Mesothelial cell of epicardium (in vitro differentiated cells): ENCODE measurements at regions not wholly inside any gene's neighbourhood (a gene's known extent, or its start where the extent isn't known, plus 50 kb on each side); places are given as distances from the start of the nearest gene placed in this dataset.

Experiments used
- DNase-seq, 2 experiments: peaks; one replicate each; pipeline ENCODE4 v3.0.0; 2021; ENCODE audit warnings: low spot score in 2 of 2; ENCODE audit not compliant: unreplicated experiment in 2 of 2
- H3K27ac Mint-ChIP-seq: 2 replicates; pipeline ENCODE4 v1.8.0; 2021; ENCODE audit warnings: mixed read lengths
- H3K27me3 Mint-ChIP-seq: 2 replicates; pipeline ENCODE4 v1.8.0; 2021; ENCODE audit warnings: low read depth, mixed read lengths
- H3K36me3 Mint-ChIP-seq: 2 replicates; pipeline ENCODE4 v1.8.0; 2021; ENCODE audit warnings: mixed read lengths
- H3K4me1 Mint-ChIP-seq: 2 replicates; pipeline ENCODE4 v1.8.0; 2021; ENCODE audit warnings: mixed read lengths
- H3K4me3 Mint-ChIP-seq: 2 replicates; pipeline ENCODE4 v1.8.0; 2021; ENCODE audit warnings: mild to moderate bottlenecking, moderate library complexity, mixed read lengths
- H3K9me3 Mint-ChIP-seq: 2 replicates; pipeline ENCODE4 v1.8.0; 2021; ENCODE audit warnings: mixed read lengths
- TF ChIP-seq, protein P1 (sequence below): fragments of 200-600 bp; sonication (generic); IDR thresholded peaks from one replicate; pipeline ENCODE4 v1.5.0; 2021; ENCODE audit warnings: antibody characterized with exemption; ENCODE audit not compliant: unreplicated experiment

GRCh38 chr10:131006458-131007256, 304.9 kb downstream of the TCERG1L start:
- no peak for DNase-seq
- no peaks in the 10 kb centered on the region for H3K36me3 Mint-ChIP-seq
- peaks cover 7% of the 10 kb centered on the region for H3K4me1 Mint-ChIP-seq
- peaks cover 5% of the 10 kb centered on the region for H3K9me3 Mint-ChIP-seq
- peaks cover 6% of the 10 kb centered on the region for H3K27me3 Mint-ChIP-seq
- H3K27ac Mint-ChIP-seq: no peak overlapping the region
- H3K4me3 Mint-ChIP-seq: no peak overlapping the region
- TF ChIP-seq, protein P1, sequence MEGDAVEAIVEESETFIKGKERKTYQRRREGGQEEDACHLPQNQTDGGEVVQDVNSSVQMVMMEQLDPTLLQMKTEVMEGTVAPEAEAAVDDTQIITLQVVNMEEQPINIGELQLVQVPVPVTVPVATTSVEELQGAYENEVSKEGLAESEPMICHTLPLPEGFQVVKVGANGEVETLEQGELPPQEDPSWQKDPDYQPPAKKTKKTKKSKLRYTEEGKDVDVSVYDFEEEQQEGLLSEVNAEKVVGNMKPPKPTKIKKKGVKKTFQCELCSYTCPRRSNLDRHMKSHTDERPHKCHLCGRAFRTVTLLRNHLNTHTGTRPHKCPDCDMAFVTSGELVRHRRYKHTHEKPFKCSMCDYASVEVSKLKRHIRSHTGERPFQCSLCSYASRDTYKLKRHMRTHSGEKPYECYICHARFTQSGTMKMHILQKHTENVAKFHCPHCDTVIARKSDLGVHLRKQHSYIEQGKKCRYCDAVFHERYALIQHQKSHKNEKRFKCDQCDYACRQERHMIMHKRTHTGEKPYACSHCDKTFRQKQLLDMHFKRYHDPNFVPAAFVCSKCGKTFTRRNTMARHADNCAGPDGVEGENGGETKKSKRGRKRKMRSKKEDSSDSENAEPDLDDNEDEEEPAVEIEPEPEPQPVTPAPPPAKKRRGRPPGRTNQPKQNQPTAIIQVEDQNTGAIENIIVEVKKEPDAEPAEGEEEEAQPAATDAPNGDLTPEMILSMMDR: no peak

DNA sequence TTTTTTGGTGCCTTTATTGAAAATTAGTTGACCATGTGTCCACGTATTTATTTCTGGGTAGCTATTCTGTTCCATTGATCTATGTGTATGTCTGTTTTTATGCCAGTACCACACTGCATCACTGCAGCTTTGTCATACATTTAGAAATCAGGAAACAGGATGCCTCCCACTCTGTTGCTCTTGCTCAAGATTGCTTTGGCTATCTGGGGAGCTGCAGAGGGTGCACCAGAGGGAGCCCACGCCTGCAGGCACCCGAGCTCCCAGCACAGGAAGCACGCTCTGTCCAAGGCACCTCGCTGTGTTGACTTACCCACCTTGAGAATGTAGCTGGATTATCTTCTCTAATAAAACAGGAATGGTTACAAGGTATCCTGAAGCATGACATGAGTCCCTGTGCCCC, 301.7 kb downstream of the TCERG1L start:
- peaks cover 6% of the 10 kb centered on the region for H3K4me1 Mint-ChIP-seq
- H3K36me3 Mint-ChIP-seq: no peaks in the 10 kb centered on the region

GRCh38 chr10:131010965-131011575, 300.5 kb downstream of the TCERG1L start:
- H3K4me3 Mint-ChIP-seq: no peak overlapping the region
- H3K36me3 Mint-ChIP-seq: no peaks in the 10 kb centered on the region
- no peaks in the 10 kb centered on the region for H3K9me3 Mint-ChIP-seq
- TF ChIP-seq, protein P1: no peak
- DNase-seq: no peak
- H3K27ac Mint-ChIP-seq: no peak overlapping the region
- H3K27me3 Mint-ChIP-seq: no peaks in the 10 kb centered on the region
- H3K4me1 Mint-ChIP-seq: peaks cover 6% of the 10 kb centered on the region

More for the DNA sequence above, 301.7 kb downstream of the TCERG1L start:
- Mint-ChIP-seq H3K9me3 (peaks cover 5% of the 10 kb centered on the region), H3K27me3 (no peaks in the 10 kb centered on the region), H3K27ac (no peak overlapping the region), H3K4me3 (no peak overlapping the region)
- no peak for DNase-seq
- TF ChIP-seq, protein P1: no peak

DNA sequence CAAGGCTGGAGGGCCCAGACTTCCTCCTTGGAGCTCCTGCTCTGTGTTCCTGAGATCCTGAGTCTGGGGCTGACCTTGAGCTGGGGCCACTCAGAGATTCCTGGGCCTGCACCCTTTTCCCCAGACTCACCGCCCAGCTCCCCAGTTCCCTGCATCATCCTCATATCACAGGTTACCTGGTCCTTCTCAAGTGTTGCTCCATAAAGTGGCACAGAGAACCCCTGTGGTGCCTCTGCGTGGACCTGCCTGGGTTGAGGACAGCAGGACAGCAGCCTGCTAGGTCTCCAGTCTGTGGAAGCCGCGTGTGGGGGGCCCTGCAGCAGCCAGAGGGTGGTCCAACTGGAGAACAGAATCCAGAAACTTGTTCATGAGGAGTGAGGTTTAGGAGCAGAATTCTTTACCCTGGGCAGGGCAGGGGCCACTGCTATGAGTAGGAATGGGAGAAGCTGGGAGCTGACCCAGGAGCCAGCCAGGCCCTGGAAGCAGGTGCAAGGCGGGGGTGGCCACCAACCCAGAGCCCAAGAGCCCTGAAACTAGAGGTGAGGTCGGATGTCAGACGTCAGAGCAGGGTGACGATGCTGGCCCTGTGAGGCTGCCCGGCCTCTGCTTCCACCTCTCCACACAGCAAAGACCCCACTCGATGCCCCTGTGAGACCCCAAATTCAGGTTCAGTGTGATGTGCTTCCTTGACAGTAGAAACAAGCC, 299.4 kb downstream of the TCERG1L start:
- DNase-seq: no peak
- Mint-ChIP-seq H3K27ac (no peak overlapping the region), H3K4me3 (no peak overlapping the region), H3K4me1 (peaks cover 6% of the 10 kb centered on the region), H3K36me3 (no peaks in the 10 kb centered on the region), H3K27me3 (no peaks in the 10 kb centered on the region), H3K9me3 (no peaks in the 10 kb centered on the region)
- TF ChIP-seq, protein P1: no peak

DNA sequence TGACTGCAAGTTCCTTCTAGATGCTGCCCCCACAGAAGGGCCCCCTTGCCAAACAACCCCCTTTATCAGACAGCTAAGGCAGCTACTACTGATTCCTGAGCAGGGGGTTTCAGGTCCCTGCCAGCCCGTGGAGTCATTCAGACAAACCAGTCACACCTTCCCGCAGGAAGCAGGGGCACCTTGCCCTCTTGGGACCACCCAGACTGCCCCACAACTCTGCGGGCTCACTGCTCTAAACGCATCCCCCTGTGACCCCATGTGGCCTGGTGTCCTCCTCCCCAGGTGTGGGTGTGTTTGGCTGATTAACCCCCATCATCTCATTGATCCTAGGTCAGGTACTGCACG, 298.9 kb downstream of the TCERG1L start:
- Mint-ChIP-seq H3K4me3 (no peak overlapping the region), H3K9me3 (no peaks in the 10 kb centered on the region), H3K27ac (no peak overlapping the region), H3K36me3 (no peaks in the 10 kb centered on the region), H3K4me1 (peaks cover 6% of the 10 kb centered on the region), H3K27me3 (no peaks in the 10 kb centered on the region)
- DNase-seq: no peak
- TF ChIP-seq, protein P1: no peak
